CD4-positive, alpha-beta T cell treated with Interleukin-6 at 100 ng/mL for 8 hours (primary cell): ENCODE measurements at regions not wholly inside any gene's neighbourhood (a gene's known extent, or its start where the extent isn't known, plus 50 kb on each side); places are given as distances from the start of the nearest gene placed in this dataset.

Experiments used
- DNase-seq: peaks from one replicate; pipeline ENCODE4 v3.0.0-alpha.2; 2020; ENCODE audit warnings: mixed read lengths, low spot score

GRCh38 chr12:4015225-4016091 lies 142.3 kb upstream of the PARP11 start:
- DNase-seq = no peak

GRCh38 chr12:4014858-4015224 lies 141.6 kb upstream of the PARP11 start:
- DNase-seq = no peak

- no peak for DNase-seq
Measured at GRCh38 chr12:4014444-4014843, 141.2 kb upstream of the PARP11 start.

GRCh38 chr12:4012977-4013968 lies 140.1 kb upstream of the PARP11 start:
- no peak for DNase-seq

- DNase-seq = no peak
Measured at GRCh38 chr12:4012073-4012472, 138.9 kb upstream of the PARP11 start.

GRCh38 chr12:4011597-4011996 lies 138.4 kb upstream of the PARP11 start:
- DNase-seq = no peak

- DNase-seq = no peak
Measured at GRCh38 chr12:4009979-4010704, 136.9 kb upstream of the PARP11 start.

- DNase-seq = no peak
Measured at GRCh38 chr12:4006743-4007142, 133.5 kb upstream of the PARP11 start.

GRCh38 chr12:4005851-4006430 lies 132.7 kb upstream of the PARP11 start:
- DNase-seq = no peak

GRCh38 chr12:4003576-4003975 lies 130.4 kb upstream of the PARP11 start:
- no peak for DNase-seq

GRCh38 chr12:4002601-4003000 lies 129.4 kb upstream of the PARP11 start:
- no peak for DNase-seq

- no peak for DNase-seq
Measured at GRCh38 chr12:4001841-4002240, 128.6 kb upstream of the PARP11 start.

GRCh38 chr12:4001031-4001430 lies 127.8 kb upstream of the PARP11 start:
- no peak for DNase-seq

GRCh38 chr12:3999904-4000303 lies 126.7 kb upstream of the PARP11 start:
- DNase-seq = no peak

- DNase-seq = no peak
Measured at GRCh38 chr12:3998968-3999792, 126.0 kb upstream of the PARP11 start.

- no peak for DNase-seq
Measured at GRCh38 chr12:3998397-3998796, 125.2 kb upstream of the PARP11 start.

GRCh38 chr12:3996322-3996721 lies 123.1 kb upstream of the PARP11 start:
- DNase-seq = no peak

- DNase-seq = no peak
Measured at GRCh38 chr12:3995306-3995705, 122.1 kb upstream of the PARP11 start.

- no peak for DNase-seq
Measured at GRCh38 chr12:3994500-3994899, 121.3 kb upstream of the PARP11 start.

GRCh38 chr12:3992945-3993344 lies 119.7 kb upstream of the PARP11 start:
- no peak for DNase-seq
